Lower lobe of right lung (tissue), 2 donors: ENCODE measurements at regions not wholly inside any gene's neighbourhood (a gene's known extent, or its start where the extent isn't known, plus 50 kb on each side); places are given as distances from the start of the nearest gene placed in this dataset.

ENCODE experiments used
- ATAC-seq, 2 donors: fragments of 200-7000 bp; cut with Tn5 transposase; one replicate each; pipeline ENCODE4 v1.9.1; 2020 to 2022; ENCODE audit warnings: mild to moderate bottlenecking in 2 of 2, moderate library complexity in 2 of 2
- DNase-seq: peaks from one replicate; pipeline ENCODE4 v3.0.0-alpha.2; 2020
- H3K27ac ChIP-seq: fragments of 200-600 bp; one replicate; pipeline ENCODE4 v1.8.0; 2022
- H3K27me3 ChIP-seq: fragments of 200-600 bp; one replicate; pipeline ENCODE4 v1.8.0; 2022; ENCODE audit warnings: low read depth
- H3K36me3 ChIP-seq: fragments of 200-600 bp; one replicate; pipeline ENCODE4 v1.8.0; 2022; ENCODE audit warnings: mild to moderate bottlenecking
- H3K4me1 ChIP-seq: fragments of 200-600 bp; one replicate; pipeline ENCODE4 v1.8.0; 2022
- H3K4me3 ChIP-seq: fragments of 200-600 bp; one replicate; pipeline ENCODE4 v1.8.0; 2022; ENCODE audit warnings: mild to moderate bottlenecking
- H3K9me3 ChIP-seq: fragments of 200-600 bp; one replicate; pipeline ENCODE4 v1.8.0; 2022
- CTCF ChIP-seq: fragments of 200-600 bp; IDR thresholded peaks from one replicate; pipeline ENCODE4 v1.8.0; 2022; ENCODE audit warnings: antibody characterized with exemption, mild to moderate bottlenecking
- intact Hi-C: fragments of 100-400 bp; cut with DNase I; formaldehyde crosslinking; loops from one replicate; pipeline ENCODE4 v1.11.0; 2022
- donor health status: DM: no; HTN: yes; CAD: no; lungs with severe emphysema.

GRCh38 chr15:31525988-31526665 is 199.5 kb downstream of the KLF13 start:
- no peaks in the 10 kb centered on the region for H3K27me3 ChIP-seq
- DNase-seq (no peak), ATAC-seq (no peak)
- no peaks in the 10 kb centered on the region for H3K9me3 ChIP-seq
- no peak for TF ChIP-seq CTCF
- H3K4me3 ChIP-seq = no peak overlapping the region
- no peaks in the 10 kb centered on the region for H3K36me3 ChIP-seq
- intact Hi-C loops = no loop called here
- no peaks in the 10 kb centered on the region for H3K4me1 ChIP-seq
- no peak overlapping the region for H3K27ac ChIP-seq

GRCh38 chr15:31526916-31527690 is 200.5 kb downstream of the KLF13 start:
- Histone ChIP-seq H3K27ac (no peak overlapping the region), H3K4me1 (no peaks in the 10 kb centered on the region), H3K27me3 (no peaks in the 10 kb centered on the region), H3K36me3 (no peaks in the 10 kb centered on the region), H3K4me3 (no peak overlapping the region), H3K9me3 (no peaks in the 10 kb centered on the region)
- DNase-seq = no peak
- TF ChIP-seq CTCF = no peak
- intact Hi-C loops = no loop called here
- no peak for ATAC-seq

- DNase-seq (no peak), ATAC-seq (no peak)
- H3K4me1 ChIP-seq = no peaks in the 10 kb centered on the region
- no peak for TF ChIP-seq CTCF
- no peaks in the 10 kb centered on the region for H3K36me3 ChIP-seq
- intact Hi-C loops = no loop called here
- H3K4me3 ChIP-seq = no peak overlapping the region
- no peak overlapping the region for H3K27ac ChIP-seq
- no peaks in the 10 kb centered on the region for H3K27me3 ChIP-seq
- H3K9me3 ChIP-seq = no peaks in the 10 kb centered on the region
Observed at GRCh38 chr15:31528846-31529245, 202.2 kb downstream of the KLF13 start.

- H3K27ac ChIP-seq = no peak overlapping the region
- H3K4me3 ChIP-seq = no peak overlapping the region
- H3K27me3 ChIP-seq = no peaks in the 10 kb centered on the region
- H3K36me3 ChIP-seq = no peaks in the 10 kb centered on the region
- intact Hi-C loops = no loop called here
- DNase-seq (no peak), ATAC-seq (no peak)
- H3K4me1 ChIP-seq = no peaks in the 10 kb centered on the region
- no peaks in the 10 kb centered on the region for H3K9me3 ChIP-seq
- no peak for TF ChIP-seq CTCF
Observed at GRCh38 chr15:31537770-31538592, 211.3 kb downstream of the KLF13 start.

- Histone ChIP-seq H3K36me3 (no peaks in the 10 kb centered on the region), H3K4me1 (no peaks in the 10 kb centered on the region), H3K27me3 (no peaks in the 10 kb centered on the region), H3K27ac (no peak overlapping the region), H3K4me3 (no peak overlapping the region), H3K9me3 (no peaks in the 10 kb centered on the region)
- ATAC-seq (no peak), DNase-seq (no peak)
- no peak for TF ChIP-seq CTCF
- intact Hi-C loops = no loop called here
Observed at GRCh38 chr15:31540633-31541032, 214.0 kb downstream of the KLF13 start.
